Epithelial cell of proximal tubule (primary cell): ENCODE measurements at regions not wholly inside any gene's neighbourhood (a gene's known extent, or its start where the extent isn't known, plus 50 kb on each side); places are given as distances from the start of the nearest gene placed in this dataset.

Experiments
- DNase-seq: peaks from one replicate; pipeline ENCODE4 v3.0.0-alpha.2; 2011; ENCODE audit warnings: low read depth
- H3K4me3 ChIP-seq: 2 replicates; pipeline ENCODE4 v1.5.1; 2011; ENCODE audit warnings: low read depth, mild to moderate bottlenecking, low read length
- TF ChIP-seq, protein P1 (sequence below): conservative IDR thresholded peaks from 2 replicates; pipeline ENCODE4 v1.5.1; 2012; ENCODE audit warnings: low read depth, mild to moderate bottlenecking, low read length

DNA sequence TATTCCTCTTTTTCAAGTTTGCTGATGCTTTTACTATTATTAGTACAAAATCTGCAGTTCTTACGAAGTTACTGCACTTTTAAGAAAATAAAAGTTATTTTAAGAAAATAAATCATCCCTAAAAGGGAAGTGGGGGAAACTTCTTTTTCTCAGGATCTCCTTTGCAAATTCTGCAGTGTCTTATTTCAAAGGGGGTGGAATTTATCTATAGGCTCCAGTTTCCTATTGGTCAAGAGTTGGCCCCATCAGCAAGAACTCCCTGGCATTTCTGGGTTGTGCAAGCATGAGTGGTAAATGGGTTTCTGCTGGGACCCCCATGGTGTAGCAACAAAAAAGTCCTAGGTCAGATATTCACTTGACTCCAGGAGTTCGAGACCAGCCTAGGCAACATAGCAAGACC, 136.3 kb upstream of the PRDM1 start:
- no peak for DNase-seq
- H3K4me3 ChIP-seq = no peak overlapping the region
- TF ChIP-seq, protein P1, sequence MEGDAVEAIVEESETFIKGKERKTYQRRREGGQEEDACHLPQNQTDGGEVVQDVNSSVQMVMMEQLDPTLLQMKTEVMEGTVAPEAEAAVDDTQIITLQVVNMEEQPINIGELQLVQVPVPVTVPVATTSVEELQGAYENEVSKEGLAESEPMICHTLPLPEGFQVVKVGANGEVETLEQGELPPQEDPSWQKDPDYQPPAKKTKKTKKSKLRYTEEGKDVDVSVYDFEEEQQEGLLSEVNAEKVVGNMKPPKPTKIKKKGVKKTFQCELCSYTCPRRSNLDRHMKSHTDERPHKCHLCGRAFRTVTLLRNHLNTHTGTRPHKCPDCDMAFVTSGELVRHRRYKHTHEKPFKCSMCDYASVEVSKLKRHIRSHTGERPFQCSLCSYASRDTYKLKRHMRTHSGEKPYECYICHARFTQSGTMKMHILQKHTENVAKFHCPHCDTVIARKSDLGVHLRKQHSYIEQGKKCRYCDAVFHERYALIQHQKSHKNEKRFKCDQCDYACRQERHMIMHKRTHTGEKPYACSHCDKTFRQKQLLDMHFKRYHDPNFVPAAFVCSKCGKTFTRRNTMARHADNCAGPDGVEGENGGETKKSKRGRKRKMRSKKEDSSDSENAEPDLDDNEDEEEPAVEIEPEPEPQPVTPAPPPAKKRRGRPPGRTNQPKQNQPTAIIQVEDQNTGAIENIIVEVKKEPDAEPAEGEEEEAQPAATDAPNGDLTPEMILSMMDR = no peak

DNA sequence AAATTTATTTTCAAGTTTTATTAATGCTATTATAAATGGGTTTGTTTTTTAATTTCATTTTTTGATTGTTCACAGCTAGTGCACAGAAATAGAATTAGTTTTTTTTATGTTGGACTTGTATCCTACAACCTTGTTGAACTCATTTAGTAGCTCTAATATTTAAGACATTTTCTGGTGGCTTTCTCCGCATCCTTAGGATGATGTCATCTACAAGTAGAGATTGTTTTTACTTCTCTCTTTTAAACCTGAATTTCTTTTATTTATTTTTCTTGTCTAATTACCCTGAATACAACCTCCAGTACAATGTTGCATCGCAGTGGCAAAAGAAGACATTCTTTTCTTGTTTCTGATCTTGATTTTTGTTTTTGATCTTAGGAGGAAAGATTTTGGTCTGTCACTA, 142.6 kb upstream of the PRDM1 start:
- TF ChIP-seq, protein P1 = no peak
- DNase-seq = no peak
- H3K4me3 ChIP-seq = no peak overlapping the region

DNA sequence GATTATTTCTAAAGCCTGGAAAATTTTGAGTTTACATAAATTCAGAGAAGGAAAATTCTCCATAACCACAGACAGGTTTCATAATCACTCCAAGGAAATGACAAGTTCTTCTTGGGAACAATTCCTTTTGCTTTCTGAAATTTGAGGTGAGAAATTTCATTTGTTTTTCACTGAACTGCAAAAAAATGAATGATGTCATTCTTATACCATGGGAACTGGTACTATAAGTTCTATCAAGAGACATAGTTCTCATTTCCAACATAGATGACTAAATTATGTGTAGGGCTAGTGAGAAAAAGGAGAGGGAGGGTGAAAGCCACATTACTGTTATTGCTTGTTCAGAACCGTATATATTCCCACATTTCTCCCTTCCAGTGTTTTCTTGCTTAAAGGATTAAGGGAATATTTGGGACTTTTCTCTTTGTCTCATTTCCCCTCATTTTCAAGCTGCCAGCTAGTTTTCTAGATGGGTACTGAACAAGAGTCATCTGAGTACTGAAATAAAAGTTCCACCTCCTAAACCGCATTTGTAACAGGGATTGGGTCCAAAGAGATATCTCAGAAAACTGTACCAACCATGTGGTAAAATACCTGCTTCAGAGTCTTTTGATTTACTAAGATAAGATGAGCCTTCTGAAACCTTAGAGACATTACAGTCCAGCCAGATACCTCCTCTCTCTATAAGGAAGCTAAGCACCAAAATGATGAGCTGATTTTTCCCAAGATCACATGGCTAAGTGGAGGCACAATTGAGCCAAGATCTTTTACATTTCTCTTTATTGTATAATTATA, 144.3 kb upstream of the PRDM1 start:
- DNase-seq = no peak
- TF ChIP-seq, protein P1 = no peak
- no peak overlapping the region for H3K4me3 ChIP-seq

DNA sequence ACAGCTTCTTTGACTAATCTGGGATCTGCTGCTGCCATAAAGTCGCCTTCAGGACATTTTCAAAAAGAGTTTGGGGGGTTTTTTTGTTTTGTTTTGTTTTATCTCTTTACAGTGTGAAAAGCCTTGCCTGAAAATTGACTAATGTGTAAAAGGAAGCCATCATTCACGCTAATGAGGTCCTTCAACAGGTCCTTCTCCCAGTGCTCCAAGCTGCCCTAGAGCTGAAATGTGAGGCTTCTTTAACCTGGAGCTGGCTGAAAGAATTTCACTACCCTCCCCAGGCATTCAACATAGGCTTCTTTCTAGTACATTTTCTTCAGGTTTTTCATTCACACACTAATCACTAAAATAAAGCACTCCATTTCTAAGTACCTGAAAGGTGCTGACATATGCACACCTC, 145.1 kb upstream of the PRDM1 start:
- no peak overlapping the region for H3K4me3 ChIP-seq
- DNase-seq = no peak
- TF ChIP-seq, protein P1 = no peak

DNA sequence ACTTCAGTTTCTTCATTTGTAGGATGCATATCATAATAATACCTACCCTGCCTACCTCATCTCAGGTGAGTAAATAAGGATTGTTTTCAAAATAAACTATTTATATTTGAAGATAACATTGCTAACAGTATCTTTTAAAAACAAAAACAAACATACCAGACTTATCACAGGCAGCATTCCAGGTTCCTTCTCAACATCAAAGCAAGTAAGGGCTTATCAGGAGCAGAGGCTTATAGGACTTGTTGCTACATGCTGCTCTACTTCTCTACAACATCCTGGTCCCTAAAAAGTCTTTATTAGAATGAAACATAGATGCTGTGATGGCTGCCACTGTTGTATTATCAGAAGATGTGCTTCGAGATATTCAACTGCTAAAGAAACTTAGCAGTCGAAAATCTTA, 149.2 kb upstream of the PRDM1 start:
- TF ChIP-seq, protein P1 = no peak
- no peak for DNase-seq
- no peak overlapping the region for H3K4me3 ChIP-seq

DNA sequence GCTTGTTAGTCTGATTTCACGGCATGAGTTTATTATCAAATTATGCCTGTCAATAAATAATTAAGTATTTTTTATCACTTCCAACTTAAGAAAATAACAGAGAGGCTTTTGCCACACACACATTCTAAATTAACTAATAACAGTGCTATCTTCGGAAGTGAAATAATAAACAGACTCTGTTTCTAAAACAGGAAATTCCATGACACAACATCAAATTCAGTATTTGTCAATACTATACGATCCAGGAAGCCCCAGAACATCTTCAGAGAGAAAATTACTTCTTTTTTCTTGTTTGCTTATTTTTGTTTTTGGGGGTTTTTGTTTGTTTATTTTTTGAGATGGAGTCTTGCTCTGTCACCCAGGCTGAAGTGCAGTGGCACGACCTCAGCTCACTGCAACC, 150.7 kb upstream of the PRDM1 start:
- H3K4me3 ChIP-seq = no peak overlapping the region
- TF ChIP-seq, protein P1 = no peak
- no peak for DNase-seq

DNA sequence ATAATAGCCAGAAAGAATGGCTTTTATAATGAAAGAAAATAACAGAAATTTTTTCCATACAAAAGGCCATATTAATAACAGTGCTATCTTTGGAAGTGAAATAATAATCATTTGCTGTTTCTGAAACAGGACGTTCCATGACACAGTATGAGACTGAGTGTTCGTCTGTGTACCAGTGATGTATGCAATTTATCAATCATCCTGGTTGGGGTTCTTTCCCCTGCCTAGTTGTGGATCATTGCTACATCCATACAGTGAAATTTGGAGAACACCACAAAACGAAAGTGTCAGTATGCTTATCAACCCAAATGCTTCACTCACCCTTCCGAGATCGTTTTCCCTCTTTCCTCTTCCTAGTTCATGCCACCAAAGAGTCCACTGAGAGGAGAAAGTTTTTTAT, 151.4 kb upstream of the PRDM1 start:
- TF ChIP-seq, protein P1 = no peak
- DNase-seq = no peak
- H3K4me3 ChIP-seq = no peak overlapping the region
